GM12878 (cell line): ENCODE measurements at regions not wholly inside any gene's neighbourhood (a gene's known extent, or its start where the extent isn't known, plus 50 kb on each side); places are given as distances from the start of the nearest gene placed in this dataset.

ENCODE experiments used
- ATAC-seq: fragments of 200-7000 bp; cut with Tn5 transposase; 3 replicates; pipeline ENCODE4 v1.9.1; 2020; ENCODE audit warnings: mild to moderate bottlenecking, moderate library complexity
- BruUV-seq: library from RNA; stranded (reverse); fragments of 400-500 nt; replicated peaks from 2 replicates; lab custom pipeline; 2021; lab: Mats Ljungman, UMichigan
- CTCF ChIA-PET: fragments of 300-600 bp; sonication (Branson Sonifier 250); formaldehyde crosslinking; extraction: SDS; loops from one replicate; lab custom pipeline; 2021; ENCODE audit warnings: inconsistent platforms; lab: Yijun Ruan, JAX
- POLR2A ChIA-PET: fragments of 350-600 bp; formaldehyde crosslinking; extraction: SDS; loops from one replicate; lab custom pipeline; 2021; ENCODE audit warnings: inconsistent platforms; lab: Charles Lee
- RAD21 ChIA-PET: fragments of 300-600 bp; sonication (Branson Sonifier 250); formaldehyde crosslinking; loops from one replicate; lab custom pipeline; 2023; ENCODE audit warnings: antibody characterized with exemption; ENCODE audit not compliant: unreplicated experiment; lab: Charles Lee
- SMC1A ChIA-PET: fragments of 300-600 bp; sonication (Branson Sonifier 250); formaldehyde crosslinking; loops from one replicate; lab custom pipeline; 2023; ENCODE audit not compliant: unreplicated experiment, uncharacterized antibody; lab: Charles Lee
- DNase-seq: peaks from one replicate; pipeline ENCODE4 v3.0.0-alpha.2; 2011; ENCODE audit warnings: low read depth, low spot score
- FAIRE-seq: peaks from 3 replicates; lab custom pipeline; 2011; peaks lifted over from hg19 to GRCh38; lab: Jason Lieb, UNC
- H2AFZ ChIP-seq: 2 replicates; pipeline ENCODE4 v1.6.0; 2011; ENCODE audit warnings: low read depth, low read length, control low read depth; ENCODE audit not compliant: control insufficient read depth
- H3K27ac ChIP-seq: 2 replicates; pipeline ENCODE4 v1.5.1; 2011; ENCODE audit warnings: control low read depth; ENCODE audit not compliant: control insufficient read depth, insufficient read depth
- H3K27me3 ChIP-seq, 2 experiments: replicated peaks in 1 of 2; 2 replicates each; pipeline versions ENCODE4 v1.6.0 to v1.6.1; 2011; ENCODE audit warnings: low read length in 1 of 2; ENCODE audit not compliant: control insufficient read depth in 2 of 2, insufficient read depth in 2 of 2
- H3K36me3 ChIP-seq, 2 experiments: 2 replicates each; pipeline ENCODE4 v1.5.1; 2011; ENCODE audit warnings: low read length in 1 of 2; ENCODE audit not compliant: control insufficient read depth in 2 of 2, insufficient read depth in 2 of 2
- H3K4me1 ChIP-seq: 2 replicates; pipeline ENCODE4 v1.6.1; 2011; ENCODE audit warnings: mild to moderate bottlenecking, low read length, moderate library complexity, mixed read lengths; ENCODE audit not compliant: control insufficient read depth, insufficient read depth
- H3K4me2 ChIP-seq: 2 replicates; pipeline ENCODE4 v1.6.0; 2011; ENCODE audit warnings: control low read depth; ENCODE audit not compliant: control insufficient read depth, insufficient read depth
- H3K4me3 ChIP-seq: fragments of 200-600 bp; sonication (generic); 2 replicates; pipeline ENCODE4 v1.5.1; 2016
- H3K79me2 ChIP-seq: 2 replicates; pipeline ENCODE4 v1.6.0; 2011; ENCODE audit warnings: low read length; ENCODE audit not compliant: control insufficient read depth, insufficient read depth
- H3K9ac ChIP-seq: 2 replicates; pipeline ENCODE4 v1.8.0; 2011; ENCODE audit warnings: low read length, control low read depth, mixed read lengths; ENCODE audit not compliant: control insufficient read depth, insufficient read depth
- H3K9me3 ChIP-seq: replicated peaks from 3 replicates; pipeline ENCODE4 v1.5.1; 2011; ENCODE audit warnings: mild to moderate bottlenecking, low read length; ENCODE audit not compliant: control insufficient read depth, insufficient read depth
- H4K20me1 ChIP-seq: 2 replicates; pipeline ENCODE4 v1.6.0; 2011; ENCODE audit not compliant: control insufficient read depth, insufficient read depth
- CREM ChIP-seq: IDR thresholded peaks from 2 replicates; pipeline ENCODE4 v1.6.1; 2014; ENCODE audit warnings: antibody characterized with exemption, low read depth
- MEF2B ChIP-seq: fragments of 450-650 bp; IDR thresholded peaks from 2 replicates; pipeline ENCODE4 v1.6.1; 2018; ENCODE audit warnings: mild to moderate bottlenecking, moderate library complexity; ENCODE audit not compliant: partially characterized antibody, poor library complexity, severe bottlenecking
- NFYB ChIP-seq: IDR thresholded peaks from 2 replicates; pipeline ENCODE4 v1.6.1; 2011; ENCODE audit warnings: low read depth, mild to moderate bottlenecking, low read length, improper control_type of control experiment, moderate library complexity; ENCODE audit not compliant: insufficient read depth
- POLR2AphosphoS5 ChIP-seq: IDR thresholded peaks from 2 replicates; pipeline ENCODE4 v1.6.1; 2011; ENCODE audit warnings: mild to moderate bottlenecking, low read length, inconsistent platforms
- RELA ChIP-seq: fragments of 450-650 bp; IDR thresholded peaks from 2 replicates; pipeline ENCODE4 v1.8.0; 2014; ENCODE audit warnings: borderline replicate concordance; ENCODE audit not compliant: partially characterized antibody
- RFX5 ChIP-seq: IDR thresholded peaks from 2 replicates; pipeline ENCODE4 v1.6.1; 2011; ENCODE audit warnings: low read depth, low read length, improper control_type of control experiment
- SMC3 ChIP-seq: IDR thresholded peaks from 2 replicates; pipeline ENCODE4 v1.6.1; 2011; ENCODE audit warnings: low read length, improper control_type of control experiment, borderline replicate concordance
- SUZ12 ChIP-seq: fragments of 200-600 bp; sonication (generic); IDR thresholded peaks from one replicate; pipeline ENCODE4 v1.6.1; 2018; ENCODE audit warnings: antibody characterized with exemption, mild to moderate bottlenecking; ENCODE audit not compliant: unreplicated experiment
- TAF1 ChIP-seq: IDR thresholded peaks from 2 replicates; pipeline ENCODE4 v1.6.1; 2011; ENCODE audit warnings: mild to moderate bottlenecking, low read depth, low read length, borderline replicate concordance
- TARDBP ChIP-seq: IDR thresholded peaks from 2 replicates; pipeline ENCODE4 v1.6.1; 2016; ENCODE audit warnings: borderline replicate concordance
- ZNF217 ChIP-seq: fragments of 450-650 bp; IDR thresholded peaks from 2 replicates; pipeline ENCODE4 v1.6.1; 2017; ENCODE audit warnings: antibody characterized with exemption, mild to moderate bottlenecking
- ZNF622 ChIP-seq: fragments of 450-650 bp; IDR thresholded peaks from 2 replicates; pipeline ENCODE4 v1.6.1; 2017; ENCODE audit warnings: mild to moderate bottlenecking, inconsistent platforms
- WGBS: methylation state at CpG from one replicate; pipeline ENCODE4 v1.1.6; 2016; ENCODE audit warnings: low lambda C conversion rate; ENCODE audit not compliant: insufficient replicate concordance, insufficient coverage; ENCODE audit errors: missing lambda C conversion rate; 5-methylcytosine and 5-hydroxymethylcytosine counted together
- in situ Hi-C: fragments of 300-500 bp; cut with MboI; formaldehyde crosslinking; loops from 9 replicates; pipeline ENCODE4 v1.14.3; 2018; ENCODE audit warnings: mixed read lengths
- intact Hi-C: fragments of 100-400 bp; cut with micrococcal nuclease; formaldehyde crosslinking; loops from one replicate; pipeline ENCODE4 v1.14.2; 2022; ENCODE audit not compliant: unreplicated experiment
- TF ChIP-seq, protein P1 (sequence below): fragments of 450-650 bp; IDR thresholded peaks from 2 replicates; pipeline ENCODE4 v1.6.1; 2018; ENCODE audit warnings: mild to moderate bottlenecking, low read depth, moderate library complexity; ENCODE audit not compliant: partially characterized antibody
- TF ChIP-seq, protein P2 (sequence below): IDR thresholded peaks from 2 replicates; pipeline ENCODE4 v1.6.1; 2011; ENCODE audit warnings: low read depth, mild to moderate bottlenecking, low read length, moderate library complexity, borderline replicate concordance; ENCODE audit errors: extremely low read depth
- TF ChIP-seq, protein P3 (sequence below): fragments of 450-650 bp; IDR thresholded peaks from 2 replicates; pipeline ENCODE4 v1.6.1; 2018; ENCODE audit warnings: borderline replicate concordance, mild to moderate bottlenecking; ENCODE audit not compliant: partially characterized antibody
- TF ChIP-seq, protein P4 (sequence below): IDR thresholded peaks from 2 replicates; pipeline ENCODE4 v1.6.1; 2011; ENCODE audit warnings: mild to moderate bottlenecking, low read depth, low read length, moderate library complexity; ENCODE audit not compliant: insufficient replicate concordance

DNA sequence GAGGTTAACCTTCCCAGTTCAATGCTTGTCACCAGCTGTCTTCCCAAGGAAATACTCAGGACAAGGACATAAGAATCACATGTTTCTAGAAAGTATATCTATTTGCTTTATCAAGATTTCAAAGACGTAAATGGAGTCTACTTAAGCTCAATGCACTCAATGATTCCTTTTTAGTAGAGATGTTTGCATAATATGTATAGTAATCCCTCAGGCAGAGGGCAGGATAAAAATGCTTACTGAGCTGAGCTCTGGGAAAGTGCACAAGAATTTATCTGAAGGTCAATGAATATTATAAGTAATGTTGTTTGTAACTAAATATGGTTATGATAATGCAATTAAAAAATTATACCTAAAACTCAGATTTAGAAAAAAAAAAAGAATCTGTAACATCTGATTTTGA lies 1309.4 kb upstream of the SLC10A2 start:
- ChIA-PET POLR2A (no interaction called here), RAD21 (no interaction called here), SMC1A (interaction anchor here (0.9 kb wide), 1 partner anchor 13 kb away, joined by 3 read pairs; no protein-coding TSS in a partner anchor)
- Histone ChIP-seq H3K9ac (no peak overlapping the region), H2AFZ (no peak overlapping the region), H3K4me3 (no peak overlapping the region), H3K27ac (no peak overlapping the region), H3K4me2 (no peak overlapping the region), H3K79me2 (no peaks in the 10 kb centered on the region), H3K9me3 (no peaks in the 10 kb centered on the region)
- in situ Hi-C loops (no loop called here), intact Hi-C loops (no loop called here)
- no peak for FAIRE-seq
- TF ChIP-seq, protein P1, sequence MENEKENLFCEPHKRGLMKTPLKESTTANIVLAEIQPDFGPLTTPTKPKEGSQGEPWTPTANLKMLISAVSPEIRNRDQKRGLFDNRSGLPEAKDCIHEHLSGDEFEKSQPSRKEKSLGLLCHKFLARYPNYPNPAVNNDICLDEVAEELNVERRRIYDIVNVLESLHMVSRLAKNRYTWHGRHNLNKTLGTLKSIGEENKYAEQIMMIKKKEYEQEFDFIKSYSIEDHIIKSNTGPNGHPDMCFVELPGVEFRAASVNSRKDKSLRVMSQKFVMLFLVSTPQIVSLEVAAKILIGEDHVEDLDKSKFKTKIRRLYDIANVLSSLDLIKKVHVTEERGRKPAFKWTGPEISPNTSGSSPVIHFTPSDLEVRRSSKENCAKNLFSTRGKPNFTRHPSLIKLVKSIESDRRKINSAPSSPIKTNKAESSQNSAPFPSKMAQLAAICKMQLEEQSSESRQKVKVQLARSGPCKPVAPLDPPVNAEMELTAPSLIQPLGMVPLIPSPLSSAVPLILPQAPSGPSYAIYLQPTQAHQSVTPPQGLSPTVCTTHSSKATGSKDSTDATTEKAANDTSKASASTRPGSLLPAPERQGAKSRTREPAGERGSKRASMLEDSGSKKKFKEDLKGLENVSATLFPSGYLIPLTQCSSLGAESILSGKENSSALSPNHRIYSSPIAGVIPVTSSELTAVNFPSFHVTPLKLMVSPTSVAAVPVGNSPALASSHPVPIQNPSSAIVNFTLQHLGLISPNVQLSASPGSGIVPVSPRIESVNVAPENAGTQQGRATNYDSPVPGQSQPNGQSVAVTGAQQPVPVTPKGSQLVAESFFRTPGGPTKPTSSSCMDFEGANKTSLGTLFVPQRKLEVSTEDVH = no peak
- TF ChIP-seq SUZ12 = no peak
- no peak for TF ChIP-seq ZNF622
- TF ChIP-seq RELA = no peak
- no peak for TF ChIP-seq POLR2AphosphoS5
- TF ChIP-seq TAF1 = no peak
- TF ChIP-seq, protein P2, sequence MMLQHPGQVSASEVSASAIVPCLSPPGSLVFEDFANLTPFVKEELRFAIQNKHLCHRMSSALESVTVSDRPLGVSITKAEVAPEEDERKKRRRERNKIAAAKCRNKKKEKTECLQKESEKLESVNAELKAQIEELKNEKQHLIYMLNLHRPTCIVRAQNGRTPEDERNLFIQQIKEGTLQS = no peak
- TF ChIP-seq, protein P3, sequence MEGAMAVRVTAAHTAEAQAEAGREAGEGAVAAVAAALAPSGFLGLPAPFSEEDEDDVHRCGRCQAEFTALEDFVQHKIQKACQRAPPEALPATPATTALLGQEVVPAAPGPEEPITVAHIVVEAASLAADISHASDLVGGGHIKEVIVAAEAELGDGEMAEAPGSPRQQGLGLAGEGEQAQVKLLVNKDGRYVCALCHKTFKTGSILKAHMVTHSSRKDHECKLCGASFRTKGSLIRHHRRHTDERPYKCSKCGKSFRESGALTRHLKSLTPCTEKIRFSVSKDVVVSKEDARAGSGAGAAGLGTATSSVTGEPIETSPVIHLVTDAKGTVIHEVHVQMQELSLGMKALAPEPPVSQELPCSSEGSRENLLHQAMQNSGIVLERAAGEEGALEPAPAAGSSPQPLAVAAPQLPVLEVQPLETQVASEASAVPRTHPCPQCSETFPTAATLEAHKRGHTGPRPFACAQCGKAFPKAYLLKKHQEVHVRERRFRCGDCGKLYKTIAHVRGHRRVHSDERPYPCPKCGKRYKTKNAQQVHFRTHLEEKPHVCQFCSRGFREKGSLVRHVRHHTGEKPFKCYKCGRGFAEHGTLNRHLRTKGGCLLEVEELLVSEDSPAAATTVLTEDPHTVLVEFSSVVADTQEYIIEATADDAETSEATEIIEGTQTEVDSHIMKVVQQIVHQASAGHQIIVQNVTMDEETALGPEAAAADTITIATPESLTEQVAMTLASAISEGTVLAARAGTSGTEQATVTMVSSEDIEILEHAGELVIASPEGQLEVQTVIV = no peak
- TF ChIP-seq MEF2B = no peak
- TF ChIP-seq NFYB = no peak
- TF ChIP-seq, protein P4, sequence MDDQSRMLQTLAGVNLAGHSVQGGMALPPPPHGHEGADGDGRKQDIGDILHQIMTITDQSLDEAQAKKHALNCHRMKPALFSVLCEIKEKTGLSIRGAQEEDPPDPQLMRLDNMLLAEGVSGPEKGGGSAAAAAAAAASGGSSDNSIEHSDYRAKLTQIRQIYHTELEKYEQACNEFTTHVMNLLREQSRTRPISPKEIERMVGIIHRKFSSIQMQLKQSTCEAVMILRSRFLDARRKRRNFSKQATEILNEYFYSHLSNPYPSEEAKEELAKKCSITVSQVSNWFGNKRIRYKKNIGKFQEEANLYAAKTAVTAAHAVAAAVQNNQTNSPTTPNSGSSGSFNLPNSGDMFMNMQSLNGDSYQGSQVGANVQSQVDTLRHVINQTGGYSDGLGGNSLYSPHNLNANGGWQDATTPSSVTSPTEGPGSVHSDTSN = no peak
- no peak for TF ChIP-seq ZNF217
- TF ChIP-seq RFX5 = no peak
- TF ChIP-seq TARDBP = no peak
- TF ChIP-seq SMC3 = no peak
- no peak for TF ChIP-seq CREM
- TF ChIP-seq, all 136 proteins: peak for 0
- CTCF ChIA-PET = no interaction called here
- no peak for DNase-seq
- no peak for ATAC-seq
- Histone ChIP-seq H4K20me1 (no peaks in the 10 kb centered on the region), H3K27me3 (no peaks in the 10 kb centered on the region), H3K4me1 (no peaks in the 10 kb centered on the region), H3K36me3 (no peaks in the 10 kb centered on the region)
- WGBS = 17% methylated on average over 1 of the region's 1 CpG
- no TSS peak for BruUV-seq
